ENCODE measurements at regions not wholly inside any gene's neighbourhood (a gene's known extent, or its start where the extent isn't known, plus 50 kb on each side); places are given as distances from the start of the nearest gene placed in this dataset.
"Not testable (repeated sequence)": the region's sequence is repeated elsewhere in the genome, so short reads cannot be mapped to it uniquely, and the experiment has no call there.

GRCh38 chrX:7385131-7385530 lies 237.2 kb upstream of the PUDP start:
- no peak for DNase-seq (ENCODE audit: low read depth in 2 of 2)

- DNase-seq (ENCODE audit: low read depth in 2 of 2) = no peak
Observed at GRCh38 chrX:7378406-7378805, 230.5 kb upstream of the PUDP start.

GRCh38 chrX:7372825-7373525 lies 225.0 kb upstream of the PUDP start:
- DNase-seq (ENCODE audit: low read depth in 2 of 2) = peak; percentile 7 to 17

- no peak for DNase-seq (ENCODE audit: low read depth in 2 of 2)
Observed at GRCh38 chrX:7362111-7362510, 214.2 kb upstream of the PUDP start.

GRCh38 chrX:7351926-7352325 lies 204.0 kb upstream of the PUDP start:
- no peak for DNase-seq (ENCODE audit: low read depth in 2 of 2)

- no peak for DNase-seq (ENCODE audit: low read depth in 2 of 2)
Observed at GRCh38 chrX:7347465-7347864, 199.5 kb upstream of the PUDP start.

GRCh38 chrX:7346021-7346420 lies 198.1 kb upstream of the PUDP start:
- DNase-seq (ENCODE audit: low read depth in 2 of 2) = peak in 1 of 2 experiments; percentile 6

GRCh38 chrX:7343181-7343580 lies 195.2 kb upstream of the PUDP start:
- DNase-seq (ENCODE audit: low read depth in 2 of 2) = no peak

- DNase-seq (ENCODE audit: low read depth in 2 of 2) = not testable (repeated sequence)
Observed at GRCh38 chrX:7335816-7336362, 187.9 kb upstream of the PUDP start.

GRCh38 chrX:7334253-7334935 lies 186.4 kb upstream of the PUDP start:
- DNase-seq (ENCODE audit: low read depth in 2 of 2) = peak; percentile 77 to 83

- DNase-seq (ENCODE audit: low read depth in 2 of 2) = peak; percentile 90 to 92
Observed at GRCh38 chrX:7330971-7331746, 183.2 kb upstream of the PUDP start.

- DNase-seq (ENCODE audit: low read depth in 2 of 2) = no peak
Observed at GRCh38 chrX:7330556-7330955, 182.6 kb upstream of the PUDP start.

- no peak for DNase-seq (ENCODE audit: low read depth in 2 of 2)
Observed at GRCh38 chrX:7318661-7319060, 170.7 kb upstream of the PUDP start.

GRCh38 chrX:7318241-7318640 lies 170.3 kb upstream of the PUDP start:
- DNase-seq (ENCODE audit: low read depth in 2 of 2) = peak; percentile 39

GRCh38 chrX:7316887-7317286 lies 168.9 kb upstream of the PUDP start:
- peak; percentile 64 to 69 for DNase-seq (ENCODE audit: low read depth in 2 of 2)

- no peak for DNase-seq (ENCODE audit: low read depth in 2 of 2)
Observed at GRCh38 chrX:7316280-7316679, 168.3 kb upstream of the PUDP start.

- no peak for DNase-seq (ENCODE audit: low read depth in 2 of 2)
Observed at GRCh38 chrX:7314425-7314824, 166.5 kb upstream of the PUDP start.

GRCh38 chrX:7307720-7308119 lies 159.8 kb upstream of the PUDP start:
- no peak for DNase-seq (ENCODE audit: low read depth in 2 of 2)

GRCh38 chrX:7294483-7294882 lies 146.5 kb upstream of the PUDP start:
- no peak for DNase-seq (ENCODE audit: low read depth in 2 of 2)

GRCh38 chrX:7286168-7286837 lies 138.3 kb upstream of the PUDP start:
- no peak for DNase-seq (ENCODE audit: low read depth in 2 of 2)

GRCh38 chrX:7285765-7286164 lies 137.8 kb upstream of the PUDP start:
- DNase-seq (ENCODE audit: low read depth in 2 of 2) = no peak

- no peak for DNase-seq (ENCODE audit: low read depth in 2 of 2)
Observed at GRCh38 chrX:7283741-7284140, 135.8 kb upstream of the PUDP start.

Measured in fibroblast of skin of left quadriceps (primary cell).